ENCODE measurements at regions not wholly inside any gene's neighbourhood (a gene's known extent, or its start where the extent isn't known, plus 50 kb on each side); places are given as distances from the start of the nearest gene placed in this dataset.

DNA sequence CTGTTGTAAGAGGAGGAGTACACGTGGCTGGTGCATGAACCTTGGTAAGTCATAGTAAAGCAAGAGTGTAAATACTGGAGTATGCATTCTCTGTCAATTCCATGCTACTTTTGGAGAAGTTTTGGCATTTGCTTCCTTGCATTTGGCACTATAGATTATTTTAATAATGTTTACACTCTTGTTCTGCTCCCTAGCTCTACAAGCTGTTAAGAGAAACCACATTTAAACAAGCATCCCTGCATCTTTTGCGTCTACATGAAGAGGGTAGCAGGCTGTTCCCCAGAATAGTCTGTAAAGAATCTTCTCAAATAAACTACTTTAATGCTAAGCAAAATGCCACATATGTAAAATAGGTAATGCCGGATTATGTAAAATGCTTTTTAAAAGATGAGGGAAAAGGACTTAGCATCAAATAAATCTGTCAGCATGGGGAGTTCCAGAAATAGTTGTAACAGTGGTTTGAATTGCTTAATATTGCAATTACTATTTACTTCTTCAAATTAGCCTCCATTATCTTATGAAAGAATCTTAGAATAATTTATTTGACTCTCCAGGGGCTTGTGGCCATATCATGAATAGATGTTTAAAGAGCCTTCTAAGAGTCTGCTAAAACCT is 2127.3 kb upstream of the WWC1 start:
- H3K27me3 ChIP-seq (ENCODE audit: insufficient read depth, low read length), result no peaks in the 10 kb centered on the region
- H3K4me3 ChIP-seq (ENCODE audit: low read depth, low read length, poor library complexity, severe bottlenecking), result no peak overlapping the region
- H4K20me1 ChIP-seq (ENCODE audit: insufficient read depth, low read length), result no peaks in the 10 kb centered on the region
- no peaks in the 10 kb centered on the region for H3K36me3 ChIP-seq (ENCODE audit: insufficient read depth, low read length)
- no peak overlapping the region for H3K9ac ChIP-seq (ENCODE audit: low read length)
- H3K4me2 ChIP-seq (ENCODE audit: low read length), result no peak overlapping the region
- H3K27ac ChIP-seq (ENCODE audit: low read depth, low read length, poor library complexity, severe bottlenecking), result no peak overlapping the region
- TF ChIP-seq, protein P1, sequence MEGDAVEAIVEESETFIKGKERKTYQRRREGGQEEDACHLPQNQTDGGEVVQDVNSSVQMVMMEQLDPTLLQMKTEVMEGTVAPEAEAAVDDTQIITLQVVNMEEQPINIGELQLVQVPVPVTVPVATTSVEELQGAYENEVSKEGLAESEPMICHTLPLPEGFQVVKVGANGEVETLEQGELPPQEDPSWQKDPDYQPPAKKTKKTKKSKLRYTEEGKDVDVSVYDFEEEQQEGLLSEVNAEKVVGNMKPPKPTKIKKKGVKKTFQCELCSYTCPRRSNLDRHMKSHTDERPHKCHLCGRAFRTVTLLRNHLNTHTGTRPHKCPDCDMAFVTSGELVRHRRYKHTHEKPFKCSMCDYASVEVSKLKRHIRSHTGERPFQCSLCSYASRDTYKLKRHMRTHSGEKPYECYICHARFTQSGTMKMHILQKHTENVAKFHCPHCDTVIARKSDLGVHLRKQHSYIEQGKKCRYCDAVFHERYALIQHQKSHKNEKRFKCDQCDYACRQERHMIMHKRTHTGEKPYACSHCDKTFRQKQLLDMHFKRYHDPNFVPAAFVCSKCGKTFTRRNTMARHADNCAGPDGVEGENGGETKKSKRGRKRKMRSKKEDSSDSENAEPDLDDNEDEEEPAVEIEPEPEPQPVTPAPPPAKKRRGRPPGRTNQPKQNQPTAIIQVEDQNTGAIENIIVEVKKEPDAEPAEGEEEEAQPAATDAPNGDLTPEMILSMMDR (IDR thresholded peaks at IDR 0.05; ENCODE audit: low read length), result no peak
- TF ChIP-seq EZH2 (IDR thresholded peaks at IDR 0.05; ENCODE audit: borderline replicate concordance, low read length), result no peak
- no peaks in the 10 kb centered on the region for H3K9me2 ChIP-seq (ENCODE audit: low read depth, low read length)
- no peaks in the 10 kb centered on the region for H3K79me2 ChIP-seq (ENCODE audit: insufficient read depth, low read length)
- H3K4me1 ChIP-seq (ENCODE audit: insufficient read depth, low read length, severe bottlenecking), result no peaks in the 10 kb centered on the region
- H3F3A ChIP-seq (ENCODE audit: insufficient read depth, low read length), result no peaks in the 10 kb centered on the region
- H3K9me3 ChIP-seq (ENCODE audit: low read length), result no peaks in the 10 kb centered on the region
- H2AFZ ChIP-seq (ENCODE audit: low read length), result no peak overlapping the region

DNA sequence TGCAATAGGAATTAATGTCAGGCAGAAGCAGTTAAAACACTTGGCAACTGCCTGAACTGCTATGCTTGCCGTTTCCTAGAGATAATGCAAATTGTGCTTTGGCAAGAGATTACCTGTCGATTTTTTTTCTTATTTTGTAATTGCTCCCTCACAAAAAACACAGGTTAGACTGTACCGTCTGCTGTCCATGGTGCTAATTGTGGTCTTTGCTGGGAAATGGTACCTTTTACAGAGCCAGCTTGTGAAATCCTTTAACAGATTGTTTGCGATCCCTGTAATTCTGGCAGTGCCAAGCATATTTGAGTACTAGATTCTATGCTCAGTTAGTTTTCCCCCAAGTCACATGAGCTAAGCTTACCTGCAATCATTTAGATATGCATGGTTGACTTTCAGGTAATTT is 2125.8 kb upstream of the WWC1 start:
- Histone ChIP-seq H3K27me3 (ENCODE audit: insufficient read depth, low read length) (no peaks in the 10 kb centered on the region), H3K36me3 (ENCODE audit: insufficient read depth, low read length) (no peaks in the 10 kb centered on the region), H3K4me1 (ENCODE audit: insufficient read depth, low read length, severe bottlenecking) (no peaks in the 10 kb centered on the region), H3K9me2 (ENCODE audit: low read depth, low read length) (no peaks in the 10 kb centered on the region), H2AFZ (ENCODE audit: low read length) (no peak overlapping the region), H3K79me2 (ENCODE audit: insufficient read depth, low read length) (no peaks in the 10 kb centered on the region), H3F3A (ENCODE audit: insufficient read depth, low read length) (no peaks in the 10 kb centered on the region), H3K4me3 (ENCODE audit: low read depth, low read length, poor library complexity, severe bottlenecking) (no peak overlapping the region), H4K20me1 (ENCODE audit: insufficient read depth, low read length) (no peaks in the 10 kb centered on the region), H3K9me3 (ENCODE audit: low read length) (no peaks in the 10 kb centered on the region), H3K4me2 (ENCODE audit: low read length) (no peak overlapping the region), H3K9ac (ENCODE audit: low read length) (no peak overlapping the region), H3K27ac (ENCODE audit: low read depth, low read length, poor library complexity, severe bottlenecking) (no peak overlapping the region)
- TF ChIP-seq, protein P1 (IDR thresholded peaks at IDR 0.05; ENCODE audit: low read length), result no peak
- TF ChIP-seq EZH2 (IDR thresholded peaks at IDR 0.05; ENCODE audit: borderline replicate concordance, low read length), result no peak

DNA sequence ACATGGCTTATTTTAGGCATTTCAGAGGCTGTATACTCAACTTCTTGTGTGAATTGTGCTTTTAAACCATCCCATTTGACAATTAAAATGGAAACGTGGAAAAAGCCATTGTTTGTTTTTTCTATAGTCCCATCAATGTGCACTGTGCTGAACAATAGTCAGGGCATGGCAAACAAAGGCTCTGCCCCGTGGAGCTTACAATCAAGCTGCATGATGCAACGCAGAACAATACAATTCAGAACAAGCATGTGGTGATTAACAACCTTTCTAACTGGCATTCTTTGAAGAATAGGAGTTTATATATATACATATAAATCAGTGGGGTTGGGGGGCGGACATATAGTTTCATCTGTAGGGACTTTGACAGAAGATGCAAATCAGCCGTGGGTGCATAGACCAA is 2125.4 kb upstream of the WWC1 start:
- H3K36me3 ChIP-seq (ENCODE audit: insufficient read depth, low read length), result no peaks in the 10 kb centered on the region
- no peaks in the 10 kb centered on the region for H3F3A ChIP-seq (ENCODE audit: insufficient read depth, low read length)
- no peak overlapping the region for H3K9ac ChIP-seq (ENCODE audit: low read length)
- no peak for TF ChIP-seq EZH2 (IDR thresholded peaks at IDR 0.05; ENCODE audit: borderline replicate concordance, low read length)
- TF ChIP-seq, protein P1 (IDR thresholded peaks at IDR 0.05; ENCODE audit: low read length), result no peak
- no peaks in the 10 kb centered on the region for H3K9me2 ChIP-seq (ENCODE audit: low read depth, low read length)
- no peaks in the 10 kb centered on the region for H3K27me3 ChIP-seq (ENCODE audit: insufficient read depth, low read length)
- no peaks in the 10 kb centered on the region for H4K20me1 ChIP-seq (ENCODE audit: insufficient read depth, low read length)
- no peaks in the 10 kb centered on the region for H3K79me2 ChIP-seq (ENCODE audit: insufficient read depth, low read length)
- H2AFZ ChIP-seq (ENCODE audit: low read length), result no peak overlapping the region
- no peak overlapping the region for H3K27ac ChIP-seq (ENCODE audit: low read depth, low read length, poor library complexity, severe bottlenecking)
- no peak overlapping the region for H3K4me3 ChIP-seq (ENCODE audit: low read depth, low read length, poor library complexity, severe bottlenecking)
- no peaks in the 10 kb centered on the region for H3K4me1 ChIP-seq (ENCODE audit: insufficient read depth, low read length, severe bottlenecking)
- H3K9me3 ChIP-seq (ENCODE audit: low read length), result no peaks in the 10 kb centered on the region
- no peak overlapping the region for H3K4me2 ChIP-seq (ENCODE audit: low read length)
